Hepatocyte (in vitro differentiated cells): ENCODE measurements at regions not wholly inside any gene's neighbourhood (a gene's known extent, or its start where the extent isn't known, plus 50 kb on each side); places are given as distances from the start of the nearest gene placed in this dataset.

Experiments
- DNase-seq: peaks from one replicate; pipeline ENCODE4 v3.0.0-alpha.2; 2016; ENCODE audit warnings: low spot score
- H2AFZ ChIP-seq: fragments of 200-600 bp; sonication (generic); 2 replicates; pipeline ENCODE4 v1.6.0; 2016; ENCODE audit warnings: antibody characterized with exemption, mild to moderate bottlenecking
- H3K27ac ChIP-seq: fragments of 200-600 bp; sonication (generic); 2 replicates; pipeline ENCODE4 v1.5.1; 2016; ENCODE audit warnings: mild to moderate bottlenecking
- H3K27me3 ChIP-seq: fragments of 200-600 bp; sonication (generic); 2 replicates; pipeline ENCODE4 v1.6.1; 2016
- H3K36me3 ChIP-seq: fragments of 200-600 bp; sonication (generic); replicated peaks from 2 replicates; pipeline ENCODE4 v1.5.1; 2016; ENCODE audit warnings: low read depth; ENCODE audit not compliant: insufficient read depth
- H3K4me1 ChIP-seq: fragments of 200-600 bp; sonication (generic); 2 replicates; pipeline ENCODE4 v1.5.1; 2016; ENCODE audit warnings: mild to moderate bottlenecking, moderate library complexity; ENCODE audit not compliant: insufficient read depth
- H3K4me2 ChIP-seq: fragments of 200-600 bp; sonication (generic); 2 replicates; pipeline ENCODE4 v1.6.0; 2016
- H3K4me3 ChIP-seq: fragments of 200-600 bp; sonication (generic); 2 replicates; pipeline ENCODE4 v1.5.1; 2016; ENCODE audit warnings: mild to moderate bottlenecking
- H3K79me2 ChIP-seq: fragments of 200-600 bp; sonication (generic); 2 replicates; pipeline ENCODE4 v1.6.0; 2017; ENCODE audit warnings: mild to moderate bottlenecking
- H3K9me2 ChIP-seq: fragments of 200-600 bp; sonication (generic); replicated peaks from 2 replicates; pipeline ENCODE4 v1.6.0; 2017; ENCODE audit warnings: mild to moderate bottlenecking; ENCODE audit not compliant: insufficient read depth
- H3K9me3 ChIP-seq: fragments of 200-600 bp; sonication (generic); 2 replicates; pipeline ENCODE4 v1.5.1; 2016; ENCODE audit warnings: low read depth, mild to moderate bottlenecking
- H4K20me1 ChIP-seq: fragments of 200-600 bp; sonication (generic); 2 replicates; pipeline ENCODE4 v1.6.0; 2016; ENCODE audit warnings: mild to moderate bottlenecking; ENCODE audit not compliant: insufficient read depth, poor library complexity, severe bottlenecking
- EZH2 ChIP-seq: fragments of 200-600 bp; sonication (generic); IDR thresholded peaks from 2 replicates; pipeline ENCODE4 v1.6.1; 2016; ENCODE audit warnings: antibody characterized with exemption, mild to moderate bottlenecking, borderline replicate concordance
- EZH2phosphoT487 ChIP-seq: fragments of 200-600 bp; sonication (generic); IDR thresholded peaks from one replicate; pipeline ENCODE4 v1.6.1; 2018; ENCODE audit warnings: antibody characterized with exemption, mild to moderate bottlenecking, low read depth, moderate library complexity; ENCODE audit not compliant: unreplicated experiment, severe bottlenecking
- WGBS: methylation state at CpG from one replicate; pipeline ENCODE4 v1.1.6; 2016; ENCODE audit warnings: low lambda C conversion rate; ENCODE audit errors: missing lambda C conversion rate; 5-methylcytosine and 5-hydroxymethylcytosine counted together
- TF ChIP-seq, protein P1 (sequence below): fragments of 200-600 bp; sonication (generic); IDR thresholded peaks from 2 replicates; pipeline ENCODE4 v1.5.1; 2016; ENCODE audit warnings: antibody characterized with exemption, mild to moderate bottlenecking; ENCODE audit not compliant: poor library complexity

- no peak overlapping the region for H3K4me3 ChIP-seq
- H3K9me2 ChIP-seq = no peaks in the 10 kb centered on the region
- whole genome bisulfite sequencing = 63% methylated on average over 8 of the region's 8 CpGs
- H3K27ac ChIP-seq = peak overlapping the region; percentile 72
- no peaks in the 10 kb centered on the region for H3K4me1 ChIP-seq
- no peaks in the 10 kb centered on the region for H3K36me3 ChIP-seq
- H3K4me2 ChIP-seq = peak overlapping the region; percentile 71
- H2AFZ ChIP-seq = no peak overlapping the region
- H3K79me2 ChIP-seq = no peaks in the 10 kb centered on the region
- TF ChIP-seq EZH2phosphoT487 (no peak), EZH2 (no peak)
- TF ChIP-seq, protein P1, sequence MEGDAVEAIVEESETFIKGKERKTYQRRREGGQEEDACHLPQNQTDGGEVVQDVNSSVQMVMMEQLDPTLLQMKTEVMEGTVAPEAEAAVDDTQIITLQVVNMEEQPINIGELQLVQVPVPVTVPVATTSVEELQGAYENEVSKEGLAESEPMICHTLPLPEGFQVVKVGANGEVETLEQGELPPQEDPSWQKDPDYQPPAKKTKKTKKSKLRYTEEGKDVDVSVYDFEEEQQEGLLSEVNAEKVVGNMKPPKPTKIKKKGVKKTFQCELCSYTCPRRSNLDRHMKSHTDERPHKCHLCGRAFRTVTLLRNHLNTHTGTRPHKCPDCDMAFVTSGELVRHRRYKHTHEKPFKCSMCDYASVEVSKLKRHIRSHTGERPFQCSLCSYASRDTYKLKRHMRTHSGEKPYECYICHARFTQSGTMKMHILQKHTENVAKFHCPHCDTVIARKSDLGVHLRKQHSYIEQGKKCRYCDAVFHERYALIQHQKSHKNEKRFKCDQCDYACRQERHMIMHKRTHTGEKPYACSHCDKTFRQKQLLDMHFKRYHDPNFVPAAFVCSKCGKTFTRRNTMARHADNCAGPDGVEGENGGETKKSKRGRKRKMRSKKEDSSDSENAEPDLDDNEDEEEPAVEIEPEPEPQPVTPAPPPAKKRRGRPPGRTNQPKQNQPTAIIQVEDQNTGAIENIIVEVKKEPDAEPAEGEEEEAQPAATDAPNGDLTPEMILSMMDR = no peak
- no peaks in the 10 kb centered on the region for H3K27me3 ChIP-seq
- DNase-seq = no peak
- no peaks in the 10 kb centered on the region for H4K20me1 ChIP-seq
- no peaks in the 10 kb centered on the region for H3K9me3 ChIP-seq
Measured at GRCh38 chr15:66936861-66937582, 128.4 kb upstream of the SMAD3 start.

- H2AFZ ChIP-seq = no peak overlapping the region
- H3K36me3 ChIP-seq = no peaks in the 10 kb centered on the region
- WGBS = 91% methylated on average over 3 of the region's 3 CpGs
- no peaks in the 10 kb centered on the region for H3K9me3 ChIP-seq
- no peaks in the 10 kb centered on the region for H3K9me2 ChIP-seq
- no peak overlapping the region for H3K4me3 ChIP-seq
- DNase-seq = no peak
- no peaks in the 10 kb centered on the region for H4K20me1 ChIP-seq
- no peaks in the 10 kb centered on the region for H3K4me1 ChIP-seq
- H3K27me3 ChIP-seq = no peaks in the 10 kb centered on the region
- H3K79me2 ChIP-seq = no peaks in the 10 kb centered on the region
- no peak overlapping the region for H3K27ac ChIP-seq
- TF ChIP-seq EZH2 = no peak
- TF ChIP-seq, protein P1 = no peak
- no peak for TF ChIP-seq EZH2phosphoT487
- H3K4me2 ChIP-seq = no peak overlapping the region
Measured at GRCh38 chr15:66937588-66937987, 127.8 kb upstream of the SMAD3 start.

DNA sequence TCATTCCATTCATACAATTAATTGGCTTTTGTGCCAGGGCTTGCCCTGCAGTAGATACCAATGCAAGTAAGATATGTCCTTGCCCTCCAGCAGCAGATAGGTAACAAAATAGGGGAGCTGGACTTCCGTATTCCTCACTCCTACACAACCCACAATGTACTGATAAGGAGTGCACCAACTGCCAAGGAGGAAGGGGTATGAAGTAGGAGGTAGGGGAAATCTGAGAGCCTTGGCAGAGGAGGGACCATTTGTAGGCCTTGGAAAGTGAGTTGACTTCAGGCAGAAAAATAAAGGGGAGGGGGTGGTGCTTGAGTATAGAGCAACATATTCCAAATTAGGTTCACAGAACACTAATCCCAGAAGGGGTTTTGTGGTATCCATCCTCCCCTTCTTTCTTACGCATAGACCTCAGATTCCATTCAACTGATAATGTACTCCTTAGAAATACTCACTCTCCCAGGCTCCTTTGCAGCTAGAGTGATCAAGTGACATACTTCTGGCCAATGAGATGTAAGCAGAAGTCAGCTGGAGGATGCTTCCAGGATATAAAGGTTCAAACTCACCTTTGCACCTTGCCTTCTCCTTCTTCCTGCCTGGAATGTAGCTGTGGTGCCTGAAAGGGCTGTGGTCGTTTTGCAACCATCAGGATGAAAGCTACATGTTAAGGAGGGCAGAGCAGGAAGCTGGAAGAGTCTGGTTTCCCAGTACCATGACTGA, 127.1 kb upstream of the SMAD3 start:
- Histone ChIP-seq H3K9me3 (no peaks in the 10 kb centered on the region), H4K20me1 (no peaks in the 10 kb centered on the region), H3K9me2 (no peaks in the 10 kb centered on the region), H3K4me1 (no peaks in the 10 kb centered on the region), H3K27me3 (no peaks in the 10 kb centered on the region), H2AFZ (no peak overlapping the region), H3K4me2 (no peak overlapping the region), H3K36me3 (no peaks in the 10 kb centered on the region), H3K4me3 (no peak overlapping the region), H3K27ac (no peak overlapping the region), H3K79me2 (no peaks in the 10 kb centered on the region)
- DNase-seq = no peak
- WGBS = 88% methylated on average over 3 of the region's 3 CpGs
- TF ChIP-seq, protein P1 = no peak
